Thymus (tissue), 11 donors: ENCODE measurements at regions not wholly inside any gene's neighbourhood (a gene's known extent, or its start where the extent isn't known, plus 50 kb on each side); places are given as distances from the start of the nearest gene placed in this dataset.

ENCODE experiments used
- DNase-seq, 9 donors: peaks; one replicate each; pipeline ENCODE4 v3.0.0-alpha.2; 2013; ENCODE audit warnings: low spot score in 9 of 9, low read depth in 6 of 9, missing footprints in 1 of 9
- H3K27ac ChIP-seq, 2 donors: one replicate each; pipeline ENCODE4 v1.5.1; 2013; ENCODE audit warnings: control low read depth in 1 of 2, low read depth in 1 of 2, low read length in 1 of 2, mild to moderate bottlenecking in 1 of 2, moderate library complexity in 1 of 2
- H3K27me3 ChIP-seq, 2 donors: one replicate each; pipeline ENCODE4 v1.5.1; 2013; ENCODE audit warnings: low read length in 1 of 2; ENCODE audit not compliant: control insufficient read depth in 2 of 2, insufficient read depth in 1 of 2
- H3K36me3 ChIP-seq, 2 donors: one replicate each; pipeline ENCODE4 v1.5.1; 2013; ENCODE audit warnings: low read length in 1 of 2, mild to moderate bottlenecking in 1 of 2, moderate library complexity in 1 of 2; ENCODE audit not compliant: control insufficient read depth in 2 of 2, insufficient read depth in 2 of 2
- H3K4me1 ChIP-seq, 2 donors: one replicate each; pipeline ENCODE4 v1.5.1; 2013; ENCODE audit warnings: low read length in 2 of 2; ENCODE audit not compliant: control insufficient read depth in 2 of 2, insufficient read depth in 2 of 2
- H3K4me3 ChIP-seq, 2 donors: one replicate each; pipeline ENCODE4 v1.5.1; 2013; ENCODE audit warnings: low read length in 2 of 2, control low read depth in 1 of 2, mild to moderate bottlenecking in 1 of 2
- H3K9me3 ChIP-seq, 2 donors: one replicate each; pipeline ENCODE4 v1.5.1; 2013; ENCODE audit warnings: low read length in 1 of 2, mild to moderate bottlenecking in 1 of 2; ENCODE audit not compliant: control insufficient read depth in 2 of 2, insufficient read depth in 1 of 2
- WGBS: extraction: QIAGEN DNeasy Blood & Tissue Kit; methylation state at CpG from one replicate; pipeline ENCODE4 v1.1.7; 2013; 5-methylcytosine and 5-hydroxymethylcytosine counted together
- donor health status: healthy.

DNA sequence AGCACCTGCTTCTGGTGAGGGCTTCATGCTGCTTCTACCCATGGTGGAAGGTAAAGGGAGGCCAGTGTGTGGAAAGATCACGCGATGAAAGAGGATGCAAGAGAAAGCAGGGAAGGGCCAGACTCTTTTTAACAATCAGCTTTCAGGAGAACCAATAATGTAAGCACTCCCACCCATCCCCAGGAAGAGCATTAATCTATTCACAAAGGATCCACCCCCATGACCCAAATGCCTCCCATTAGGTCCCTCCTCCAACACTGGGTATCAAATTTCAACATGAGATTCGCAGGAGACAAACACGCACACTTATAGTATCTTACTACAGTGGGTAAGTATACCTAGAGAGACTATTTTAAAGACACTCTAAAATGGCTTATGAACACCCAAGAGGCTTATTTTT lies 80.5 kb upstream of the TMCC3 start:
- H3K36me3 ChIP-seq, result no peaks in the 10 kb centered on the region
- no peak overlapping the region for H3K4me3 ChIP-seq
- H3K27me3 ChIP-seq, result no peaks in the 10 kb centered on the region
- no peaks in the 10 kb centered on the region for H3K9me3 ChIP-seq
- H3K4me1 ChIP-seq, result no peaks in the 10 kb centered on the region
- 96% methylated on average over 4 of the region's 4 CpGs for WGBS
- H3K27ac ChIP-seq, result no peak overlapping the region
- no peak for DNase-seq

- Histone ChIP-seq H3K4me3 (no peak overlapping the region), H3K27me3 (no peaks in the 10 kb centered on the region), H3K4me1 (no peaks in the 10 kb centered on the region), H3K9me3 (no peaks in the 10 kb centered on the region), H3K27ac (no peak overlapping the region), H3K36me3 (no peaks in the 10 kb centered on the region)
- DNase-seq, result no peak
- 95% methylated on average over 10 of the region's 10 CpGs for WGBS
Observed at GRCh38 chr12:94726236-94726835, 76.0 kb upstream of the TMCC3 start.

DNA sequence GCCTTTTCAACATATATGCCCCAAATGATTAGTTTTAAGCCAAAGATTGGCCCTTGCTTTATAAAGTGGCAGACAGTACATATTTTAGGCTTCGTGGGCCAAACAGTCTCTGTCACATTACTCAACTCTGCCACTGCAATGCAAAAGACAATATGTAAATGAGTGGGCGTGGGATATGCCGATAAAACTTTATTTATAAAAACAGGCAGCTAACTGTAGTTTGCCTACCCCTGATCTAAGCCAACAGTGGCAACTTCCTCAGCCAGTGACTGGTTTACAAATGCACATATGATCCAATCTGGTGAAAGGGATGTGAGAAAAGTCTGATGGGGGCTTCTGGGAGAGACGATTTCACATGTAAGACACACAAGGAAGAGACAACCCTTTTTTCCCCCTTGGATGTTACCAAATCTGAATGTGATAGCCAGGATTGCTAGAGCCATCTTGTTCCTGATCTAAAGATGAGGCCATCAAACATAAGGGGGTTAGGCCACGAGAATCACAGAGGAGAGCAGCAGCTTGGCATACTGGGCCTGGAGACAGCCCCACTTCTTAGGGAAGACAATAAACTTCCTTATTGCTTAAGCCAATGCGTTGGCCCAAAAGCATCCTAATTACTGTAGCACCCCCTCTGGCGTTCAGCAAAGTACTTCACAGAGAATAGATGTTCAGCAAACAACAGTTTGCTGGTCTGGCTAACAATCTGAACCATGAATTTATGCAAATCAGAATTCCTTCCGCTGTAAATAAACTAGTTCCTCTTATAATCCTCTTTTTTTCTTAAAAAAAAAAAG lies 75.2 kb upstream of the TMCC3 start:
- no peaks in the 10 kb centered on the region for H3K4me1 ChIP-seq

DNA sequence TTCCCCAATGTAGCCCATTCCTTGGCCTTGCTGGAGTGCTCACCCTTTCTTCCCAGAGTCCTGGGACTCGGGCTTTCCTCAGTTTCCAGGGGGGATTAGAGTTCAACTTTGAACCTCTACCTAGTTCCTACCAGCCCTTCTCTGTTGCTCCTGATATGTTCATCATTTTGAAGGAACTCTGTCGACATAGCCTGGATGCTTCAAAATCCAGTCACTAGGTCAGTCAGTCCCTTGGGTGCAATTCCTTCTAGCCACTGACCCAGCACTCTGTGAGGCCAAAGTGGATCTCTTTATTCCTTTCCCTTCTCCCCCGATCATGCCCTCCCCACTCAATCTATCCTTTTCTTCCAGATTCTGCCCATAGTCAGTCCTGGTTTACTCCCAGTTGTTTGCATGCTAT lies 72.3 kb upstream of the TMCC3 start:
- no peaks in the 10 kb centered on the region for H3K4me1 ChIP-seq
- WGBS, result 96% methylated on average over 3 of the region's 3 CpGs
- no peak overlapping the region for H3K27ac ChIP-seq
- H3K27me3 ChIP-seq, result no peaks in the 10 kb centered on the region
- no peak overlapping the region for H3K4me3 ChIP-seq
- H3K9me3 ChIP-seq, result no peaks in the 10 kb centered on the region
- DNase-seq, result no peak
- H3K36me3 ChIP-seq, result no peaks in the 10 kb centered on the region

More for the DNA sequence above, 75.2 kb upstream of the TMCC3 start:
- Histone ChIP-seq H3K9me3 (no peaks in the 10 kb centered on the region), H3K27me3 (no peaks in the 10 kb centered on the region), H3K27ac (no peak overlapping the region), H3K36me3 (no peaks in the 10 kb centered on the region), H3K4me3 (no peak overlapping the region)
- 84% methylated on average over 8 of the region's 8 CpGs for WGBS
- peak in 1 of 9 donors; percentile 5 for DNase-seq

- Histone ChIP-seq H3K4me3 (no peak overlapping the region), H3K27ac (no peak overlapping the region), H3K27me3 (no peaks in the 10 kb centered on the region), H3K4me1 (no peaks in the 10 kb centered on the region), H3K36me3 (no peaks in the 10 kb centered on the region), H3K9me3 (no peaks in the 10 kb centered on the region)
- 94% methylated on average over 1 of the region's 1 CpG for WGBS
- DNase-seq, result no peak
Observed at GRCh38 chr12:94721173-94721572, 70.8 kb upstream of the TMCC3 start.

DNA sequence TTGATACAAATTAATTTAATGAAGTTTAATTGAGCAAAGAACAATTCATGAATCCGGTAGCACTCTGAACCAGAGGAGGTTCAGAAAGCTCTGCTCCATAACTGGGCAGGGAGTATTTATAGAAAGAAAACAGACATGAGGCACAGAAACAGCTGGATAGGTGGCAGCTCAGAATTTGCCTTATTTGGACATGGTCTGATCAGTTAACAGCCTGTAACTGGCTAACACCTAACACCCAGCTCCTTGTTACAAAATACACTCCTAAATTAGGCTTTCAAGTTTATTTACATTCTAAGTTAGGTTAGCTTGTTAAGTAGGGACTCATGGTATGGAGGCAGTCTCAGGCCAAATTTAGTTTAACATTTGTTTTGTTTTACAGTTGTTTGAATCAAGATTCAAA lies 67.8 kb upstream of the TMCC3 start:
- H3K4me3 ChIP-seq, result no peak overlapping the region
- no peak overlapping the region for H3K27ac ChIP-seq
- H3K36me3 ChIP-seq, result no peaks in the 10 kb centered on the region
- no peak for DNase-seq
- H3K4me1 ChIP-seq, result no peaks in the 10 kb centered on the region
- 99% methylated on average over 1 of the region's 1 CpG for WGBS
- H3K9me3 ChIP-seq, result no peaks in the 10 kb centered on the region
- H3K27me3 ChIP-seq, result no peaks in the 10 kb centered on the region

GRCh38 chr12:94717656-94718055 lies 67.3 kb upstream of the TMCC3 start:
- DNase-seq, result no peak
- WGBS, result 87% methylated on average over 1 of the region's 1 CpG
- Histone ChIP-seq H3K27ac (no peak overlapping the region), H3K9me3 (no peaks in the 10 kb centered on the region), H3K4me1 (no peaks in the 10 kb centered on the region), H3K4me3 (no peak overlapping the region), H3K27me3 (no peaks in the 10 kb centered on the region), H3K36me3 (no peaks in the 10 kb centered on the region)

- Histone ChIP-seq H3K27me3 (no peaks in the 10 kb centered on the region), H3K27ac (no peak overlapping the region), H3K4me3 (no peak overlapping the region), H3K9me3 (no peaks in the 10 kb centered on the region), H3K36me3 (no peaks in the 10 kb centered on the region), H3K4me1 (no peaks in the 10 kb centered on the region)
- 96% methylated on average over 8 of the region's 8 CpGs for WGBS
- no peak for DNase-seq
Observed at GRCh38 chr12:94717108-94717507, 66.8 kb upstream of the TMCC3 start.

GRCh38 chr12:94716339-94716738 lies 66.0 kb upstream of the TMCC3 start:
- no peaks in the 10 kb centered on the region for H3K27me3 ChIP-seq
- no peak overlapping the region for H3K4me3 ChIP-seq
- H3K27ac ChIP-seq, result no peak overlapping the region
- 97% methylated on average over 6 of the region's 6 CpGs for WGBS
- H3K36me3 ChIP-seq, result no peaks in the 10 kb centered on the region
- no peaks in the 10 kb centered on the region for H3K9me3 ChIP-seq
- H3K4me1 ChIP-seq, result no peaks in the 10 kb centered on the region
- no peak for DNase-seq
